IMR-90 (cell line): ENCODE measurements at regions not wholly inside any gene's neighbourhood (a gene's known extent, or its start where the extent isn't known, plus 50 kb on each side); places are given as distances from the start of the nearest gene placed in this dataset.

Source experiments
- ATAC-seq: fragments of 200-7000 bp; cut with Tn5 transposase; 2 replicates; pipeline ENCODE4 v1.9.1; 2020; ENCODE audit warnings: low read depth, mild to moderate bottlenecking, moderate library complexity
- BruUV-seq: library from RNA; stranded (reverse); fragments of 400-500 nt; replicated peaks from 2 replicates; lab custom pipeline; 2021; lab: Mats Ljungman, UMichigan
- CTCF ChIA-PET: fragments of 300-600 bp; formaldehyde crosslinking; extraction: SDS; loops from one replicate; lab custom pipeline; 2021; ENCODE audit warnings: antibody characterized with exemption; lab: Yijun Ruan, JAX
- POLR2A ChIA-PET: fragments of 300-600 bp; sonication (Branson Sonifier 250); formaldehyde crosslinking; loops from one replicate; lab custom pipeline; 2022; ENCODE audit warnings: antibody characterized with exemption; ENCODE audit not compliant: unreplicated experiment; lab: Charles Lee
- DNase-seq: peaks from one replicate; pipeline ENCODE4 v3.0.0; 2013
- H2AFZ ChIP-seq: replicated peaks from 2 replicates; pipeline ENCODE3; 2013; ENCODE audit warnings: low read length, mild to moderate bottlenecking; ENCODE audit not compliant: poor library complexity
- H2AK5ac ChIP-seq: 2 replicates; pipeline ENCODE4 v1.6.1; 2013; ENCODE audit warnings: low read depth, low read length, inconsistent platforms
- H2AK9ac ChIP-seq: replicated peaks from 2 replicates; pipeline ENCODE3; 2013; ENCODE audit warnings: mild to moderate bottlenecking, low read depth, low read length, moderate library complexity; ENCODE audit not compliant: poor library complexity
- H2BK120ac ChIP-seq: 2 replicates; pipeline ENCODE4 v1.6.1; 2013; ENCODE audit warnings: low read depth, low read length, inconsistent platforms
- H2BK15ac ChIP-seq: 3 replicates; pipeline ENCODE4 v1.6.1; 2013; ENCODE audit warnings: low read depth, low read length, inconsistent platforms
- H2BK20ac ChIP-seq: 2 replicates; pipeline ENCODE4 v1.6.1; 2013; ENCODE audit warnings: low read depth, mild to moderate bottlenecking, inconsistent platforms, low read length, moderate library complexity
- H2BK5ac ChIP-seq: 2 replicates; pipeline ENCODE4 v1.6.1; 2013; ENCODE audit warnings: mild to moderate bottlenecking, low read depth, low read length, inconsistent platforms; ENCODE audit not compliant: poor library complexity, severe bottlenecking
- H3K14ac ChIP-seq: replicated peaks from 2 replicates; pipeline ENCODE4 v1.6.1; 2013; ENCODE audit warnings: low read depth, low read length, inconsistent platforms
- H3K18ac ChIP-seq: 2 replicates; pipeline ENCODE4 v1.6.1; 2013; ENCODE audit warnings: low read depth, low read length, control low read depth
- H3K23ac ChIP-seq: 2 replicates; pipeline ENCODE4 v1.6.1; 2013; ENCODE audit warnings: low read depth, low read length, inconsistent platforms
- H3K27ac ChIP-seq: 2 replicates; pipeline ENCODE4 v1.5.1; 2013; ENCODE audit warnings: mild to moderate bottlenecking, control low read depth, low read length; ENCODE audit not compliant: insufficient read depth
- H3K27me3 ChIP-seq: 2 replicates; pipeline ENCODE4 v1.6.1; 2013; ENCODE audit warnings: low read length; ENCODE audit not compliant: control insufficient read depth, insufficient read depth
- H3K36me3 ChIP-seq: 2 replicates; pipeline ENCODE4 v1.6.1; 2013; ENCODE audit warnings: low read length, mixed read lengths; ENCODE audit not compliant: control insufficient read depth, insufficient read depth
- H3K4ac ChIP-seq: 2 replicates; pipeline ENCODE4 v1.6.1; 2013; ENCODE audit warnings: low read depth, low read length, inconsistent platforms
- H3K4me1 ChIP-seq: 2 replicates; pipeline ENCODE4 v1.6.1; 2013; ENCODE audit warnings: low read length, mixed read lengths; ENCODE audit not compliant: control insufficient read depth, insufficient read depth
- H3K4me2 ChIP-seq: 2 replicates; pipeline ENCODE4 v1.6.1; 2013; ENCODE audit warnings: low read depth, mild to moderate bottlenecking, control low read depth, low read length, moderate library complexity
- H3K4me3 ChIP-seq: 2 replicates; pipeline ENCODE4 v1.5.1; 2013; ENCODE audit warnings: low read depth, mild to moderate bottlenecking, control low read depth, low read length, moderate library complexity; ENCODE audit not compliant: insufficient read depth
- H3K56ac ChIP-seq: 2 replicates; pipeline ENCODE4 v1.6.1; 2013; ENCODE audit warnings: low read length, inconsistent platforms; ENCODE audit not compliant: insufficient read depth; ENCODE audit errors: extremely low read depth
- H3K79me1 ChIP-seq, 2 experiments: 2 replicates each; pipeline ENCODE4 v1.6.1; 2013; ENCODE audit warnings: low read length in 2 of 2, inconsistent platforms in 1 of 2, low read depth in 1 of 2
- H3K9ac ChIP-seq: 2 replicates; pipeline ENCODE4 v1.6.1; 2013; ENCODE audit warnings: low read depth, low read length, control low read depth
- H3K9me1 ChIP-seq: 2 replicates; pipeline ENCODE4 v1.6.1; 2013; ENCODE audit warnings: low read length, inconsistent platforms; ENCODE audit not compliant: insufficient read depth
- H3K9me3 ChIP-seq: 2 replicates; pipeline ENCODE4 v1.6.1; 2013; ENCODE audit warnings: low read length; ENCODE audit not compliant: control insufficient read depth, insufficient read depth
- H4K20me1 ChIP-seq: 2 replicates; pipeline ENCODE4 v1.6.1; 2013; ENCODE audit warnings: low read length, inconsistent platforms; ENCODE audit not compliant: insufficient read depth
- H4K5ac ChIP-seq: 2 replicates; pipeline ENCODE4 v1.6.1; 2013; ENCODE audit warnings: mild to moderate bottlenecking, low read depth, low read length, control low read depth
- H4K8ac ChIP-seq, 2 experiments: 2 replicates each; pipeline ENCODE4 v1.6.1; 2013; ENCODE audit warnings: low read depth in 2 of 2, low read length in 2 of 2, control low read depth in 1 of 2, inconsistent platforms in 1 of 2
- H4K91ac ChIP-seq: 2 replicates; pipeline ENCODE4 v1.6.1; 2013; ENCODE audit warnings: low read depth, low read length, inconsistent platforms; ENCODE audit not compliant: insufficient read depth
- BHLHE40 ChIP-seq: fragments of 150-350 bp; IDR thresholded peaks from 2 replicates; pipeline ENCODE4 v1.6.1; 2016; ENCODE audit warnings: mild to moderate bottlenecking, low read depth, low read length
- CEBPB ChIP-seq: IDR thresholded peaks from 2 replicates; pipeline ENCODE4 v1.6.1; 2012; ENCODE audit warnings: low read depth, low read length, improper control_type of control experiment
- MAFK ChIP-seq: IDR thresholded peaks from 2 replicates; pipeline ENCODE4 v1.6.1; 2012; ENCODE audit warnings: low read depth, low read length, improper control_type of control experiment
- MAZ ChIP-seq: IDR thresholded peaks from 2 replicates; pipeline ENCODE4 v1.6.1; 2012; ENCODE audit warnings: low read depth, mild to moderate bottlenecking, low read length, improper control_type of control experiment, moderate library complexity, borderline replicate concordance
- NFE2L2 ChIP-seq: fragments of 150-350 bp; IDR thresholded peaks from 2 replicates; pipeline ENCODE4 v1.6.1; 2016; ENCODE audit warnings: low read depth, mild to moderate bottlenecking, low read length
- POLR2A ChIP-seq: IDR thresholded peaks from 2 replicates; pipeline ENCODE4 v1.6.1; 2012; ENCODE audit warnings: mild to moderate bottlenecking, low read depth, low read length
- RAD21 ChIP-seq: IDR thresholded peaks from 2 replicates; pipeline ENCODE4 v1.6.1; 2012; ENCODE audit warnings: low read length, improper control_type of control experiment
- RFX5 ChIP-seq: IDR thresholded peaks from 2 replicates; pipeline ENCODE4 v1.8.0; 2012; ENCODE audit warnings: low read depth, mild to moderate bottlenecking, low read length, moderate library complexity
- SMC3 ChIP-seq: fragments of 150-350 bp; IDR thresholded peaks from 2 replicates; pipeline ENCODE4 v1.6.1; 2016; ENCODE audit warnings: low read depth, mild to moderate bottlenecking, antibody characterized with exemption, low read length, moderate library complexity
- USF2 ChIP-seq: fragments of 150-350 bp; IDR thresholded peaks from 2 replicates; pipeline ENCODE4 v1.6.1; 2017; ENCODE audit warnings: mild to moderate bottlenecking, antibody characterized with exemption, low read length, low read depth
- WGBS, 2 experiments: methylation state at CpG; one replicate each; pipeline versions ENCODE4 v1.1.5 to v1.1.7; 2013; ENCODE audit warnings: missing lambda C conversion rate in 2 of 2; ENCODE audit not compliant: insufficient read length in 1 of 2; ENCODE audit errors: extremely low coverage in 2 of 2; 5-methylcytosine and 5-hydroxymethylcytosine counted together
- dilution Hi-C: fragments of 300-500 bp; cut with HindIII; formaldehyde crosslinking; loops from one replicate; pipeline ENCODE4 v1.14.3; 2018; ENCODE audit warnings: low sequenced_read_pairs; ENCODE audit not compliant: unreplicated experiment
- in situ Hi-C: fragments of 300-500 bp; cut with MboI; formaldehyde crosslinking; loops from 3 replicates; pipeline ENCODE4 v1.14.3; 2019; ENCODE audit warnings: low sequenced_read_pairs, inconsistent platforms, mixed read lengths
- intact Hi-C: fragments of 100-400 bp; cut with micrococcal nuclease; formaldehyde crosslinking; loops from 2 replicates; pipeline ENCODE4 v1.10.0; 2022

GRCh38 chrX:16240231-16240905 is 73.1 kb downstream of the MAGEB17 start:
- ATAC-seq (no peak), DNase-seq (no peak)
- intact Hi-C loops (no loop called here), dilution Hi-C loops (no loop called here), in situ Hi-C loops (no loop called here)
- Histone ChIP-seq H2AK9ac (no peak overlapping the region), H3K4me1 (peaks cover 2% of the 10 kb centered on the region; the same call in 1 of the 2 replicates), H3K18ac (no peak overlapping the region; the same call in 1 of the 2 replicates), H3K79me1 (no peaks in the 10 kb centered on the region), H3K56ac (no peak overlapping the region; the same call in 1 of the 2 replicates), H2BK5ac (no peak overlapping the region), H3K9ac (no peak overlapping the region), H3K14ac (no peak overlapping the region), H2AFZ (no peak overlapping the region), H3K4me2 (no peak overlapping the region), H3K9me3 (no peaks in the 10 kb centered on the region), H4K20me1 (no peaks in the 10 kb centered on the region), H3K23ac (no peak overlapping the region), H3K36me3 (no peaks in the 10 kb centered on the region), H3K27me3 (peaks cover 2% of the 10 kb centered on the region; the same call in 1 of the 2 replicates), H4K8ac (no peak overlapping the region), H3K4ac (no peak overlapping the region), H3K9me1 (no peaks in the 10 kb centered on the region), H2AK5ac (no peak overlapping the region), H3K27ac (no peak overlapping the region), H2BK120ac (no peak overlapping the region), H3K4me3 (no peak overlapping the region), H2BK15ac (no peak overlapping the region), H4K5ac (no peak overlapping the region), H4K91ac (no peak overlapping the region), H2BK20ac (no peak overlapping the region)
- CTCF ChIA-PET: no interaction called here
- POLR2A ChIA-PET: no interaction called here
- TF ChIP-seq RAD21 (no peak), BHLHE40 (no peak), MAZ (no peak), USF2 (no peak), RFX5 (no peak), NFE2L2 (no peak), MAFK (no peak), SMC3 (no peak), POLR2A (no peak), CEBPB (no peak)
- WGBS, 2 experiments: no CpG with 5 or more reads among the region's 2 CpGs
- no TSS peak for BruUV-seq
